ENCODE measurements at regions not wholly inside any gene's neighbourhood (a gene's known extent, or its start where the extent isn't known, plus 50 kb on each side); places are given as distances from the start of the nearest gene placed in this dataset.
A peak's percentile ranks its signal among the peaks of the same experiment; 100 is the strongest.
"Not testable (repeated sequence)": the region's sequence is repeated elsewhere in the genome, so short reads cannot be mapped to it uniquely, and the experiment has no call there.

GRCh38 chrX:2640436-2641150 lies 50.5 kb upstream of the CD99 start:
- no peak overlapping the region for H3K4me3 ChIP-seq
- H3K27ac ChIP-seq, result no peak overlapping the region

GRCh38 chrX:2638279-2638678 lies 52.8 kb upstream of the CD99 start:
- Histone ChIP-seq H3K27ac (no peak overlapping the region), H3K4me3 (no peak overlapping the region)

GRCh38 chrX:2635342-2635741 lies 55.8 kb upstream of the CD99 start:
- Histone ChIP-seq H3K27ac (peak overlapping the region in 9 of 21 experiments; percentile 15 to 65 (median 45)), H3K4me3 (no peak overlapping the region)

GRCh38 chrX:2632533-2633504 lies 58.3 kb upstream of the CD99 start:
- Histone ChIP-seq H3K4me3 (no peak overlapping the region), H3K27ac (no peak overlapping the region)

- Histone ChIP-seq H3K4me3 (no peak overlapping the region), H3K27ac (peak overlapping the region in 4 of 21 experiments; percentile 67 to 75 (median 74))
Measured at GRCh38 chrX:2631743-2632532, 59.2 kb upstream of the CD99 start.

GRCh38 chrX:2630935-2631742 lies 60.0 kb upstream of the CD99 start:
- peak overlapping the region in 10 of 21 experiments; percentile 8 to 75 (median 56) for H3K27ac ChIP-seq
- not testable (repeated sequence) for H3K4me3 ChIP-seq

GRCh38 chrX:2630008-2630934 lies 60.8 kb upstream of the CD99 start:
- peak overlapping the region in 14 of 21 experiments; percentile 6 to 75 (median 49) for H3K27ac ChIP-seq
- H3K4me3 ChIP-seq, result not testable (repeated sequence)

- Histone ChIP-seq H3K4me3 (no peak overlapping the region), H3K27ac (peak overlapping the region in 13 of 21 experiments; percentile 6 to 75 (median 57))
Measured at GRCh38 chrX:2629316-2630007, 61.6 kb upstream of the CD99 start.

GRCh38 chrX:2628751-2629315 lies 62.3 kb upstream of the CD99 start:
- Histone ChIP-seq H3K27ac (peak overlapping the region in 9 of 21 experiments; percentile 17 to 75 (median 66)), H3K4me3 (no peak overlapping the region)

GRCh38 chrX:2627272-2627867 lies 63.7 kb upstream of the CD99 start:
- no peak overlapping the region for H3K4me3 ChIP-seq
- no peak overlapping the region for H3K27ac ChIP-seq

- Histone ChIP-seq H3K27ac (no peak overlapping the region), H3K4me3 (no peak overlapping the region)
Measured at GRCh38 chrX:2626750-2627149, 64.3 kb upstream of the CD99 start.

- no peak overlapping the region for H3K4me3 ChIP-seq
- H3K27ac ChIP-seq, result no peak overlapping the region
Measured at GRCh38 chrX:2620576-2620975, 70.5 kb upstream of the CD99 start.

GRCh38 chrX:2618516-2618915 lies 72.6 kb upstream of the CD99 start:
- no peak overlapping the region for H3K4me3 ChIP-seq
- H3K27ac ChIP-seq, result no peak overlapping the region

GRCh38 chrX:2614911-2615310 lies 76.2 kb upstream of the CD99 start:
- H3K4me3 ChIP-seq, result no peak overlapping the region
- peak overlapping the region in 9 of 21 experiments; percentile 6 to 69 (median 53) for H3K27ac ChIP-seq

GRCh38 chrX:2610246-2611170 lies 80.6 kb upstream of the CD99 start:
- peak overlapping the region in 9 of 21 experiments; percentile 80 to 95 (median 88) for H3K27ac ChIP-seq

More at GRCh38 chrX:2610246-2611170, 80.6 kb upstream of the CD99 start:
- H3K4me3 ChIP-seq, result peak overlapping the region; percentile 61 to 85 (median 78)

Data from skin epidermis (tissue), 12 donors.